ENCODE measurements at regions not wholly inside any gene's neighbourhood (a gene's known extent, or its start where the extent isn't known, plus 50 kb on each side); places are given as distances from the start of the nearest gene placed in this dataset.

DNA sequence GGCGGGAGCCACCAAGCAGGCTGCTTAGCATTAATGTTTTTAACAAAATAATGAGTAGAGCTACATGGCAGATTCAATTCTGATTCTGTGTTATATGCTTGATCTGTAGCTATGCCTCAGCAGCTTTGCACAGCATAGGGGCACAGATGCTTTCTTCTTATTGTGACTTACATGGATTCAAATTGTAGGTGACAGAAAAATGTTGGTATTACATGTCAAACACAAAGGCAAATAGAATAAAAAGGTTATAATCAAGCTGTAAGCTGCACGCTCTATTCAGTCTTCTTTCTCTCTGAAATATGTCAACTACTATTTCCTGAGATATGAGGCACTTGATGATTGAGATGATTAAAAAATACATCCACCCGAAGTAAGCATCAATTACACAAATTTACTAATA is 1573.8 kb downstream of the FAM181B start:
- H3K4me3 Mint-ChIP-seq, result no peak overlapping the region

DNA sequence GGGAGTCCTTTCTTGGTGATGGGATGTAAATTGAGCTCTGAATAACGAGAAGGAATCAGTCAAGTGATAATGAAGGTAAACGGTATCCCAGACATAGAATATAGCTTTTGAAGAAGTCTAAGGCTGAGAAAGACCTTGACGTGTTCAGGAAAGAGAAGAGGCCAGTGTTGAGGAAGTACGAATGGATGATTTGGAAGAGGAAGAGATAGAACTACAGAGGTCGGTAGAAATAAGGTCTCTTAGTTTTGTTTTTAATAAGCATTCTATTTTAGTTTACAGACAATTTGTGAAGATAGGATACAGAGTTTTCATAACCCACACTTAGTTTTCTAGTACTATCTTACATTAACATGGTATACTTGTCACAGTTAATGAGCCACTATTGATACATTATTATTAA is 1598.1 kb downstream of the FAM181B start:
- DNase-seq, result no peak
- H3K9me3 Mint-ChIP-seq, result no peaks in the 10 kb centered on the region
- no peaks in the 10 kb centered on the region for H3K27me3 Mint-ChIP-seq (ENCODE audit: low read depth)
- no peaks in the 10 kb centered on the region for H3K4me1 Mint-ChIP-seq (ENCODE audit: low read depth)
- no peak overlapping the region for H3K4me3 Mint-ChIP-seq
- ATAC-seq, result no peak
- H3K36me3 Mint-ChIP-seq (ENCODE audit: insufficient read depth), result no peaks in the 10 kb centered on the region

More for the DNA sequence above, 1573.8 kb downstream of the FAM181B start:
- no peaks in the 10 kb centered on the region for H3K4me1 Mint-ChIP-seq (ENCODE audit: low read depth)
- no peaks in the 10 kb centered on the region for H3K27me3 Mint-ChIP-seq (ENCODE audit: low read depth)
- ATAC-seq (no peak), DNase-seq (no peak)
- H3K9me3 Mint-ChIP-seq, result peaks cover 4% of the 10 kb centered on the region
- no peaks in the 10 kb centered on the region for H3K36me3 Mint-ChIP-seq (ENCODE audit: insufficient read depth)

DNA sequence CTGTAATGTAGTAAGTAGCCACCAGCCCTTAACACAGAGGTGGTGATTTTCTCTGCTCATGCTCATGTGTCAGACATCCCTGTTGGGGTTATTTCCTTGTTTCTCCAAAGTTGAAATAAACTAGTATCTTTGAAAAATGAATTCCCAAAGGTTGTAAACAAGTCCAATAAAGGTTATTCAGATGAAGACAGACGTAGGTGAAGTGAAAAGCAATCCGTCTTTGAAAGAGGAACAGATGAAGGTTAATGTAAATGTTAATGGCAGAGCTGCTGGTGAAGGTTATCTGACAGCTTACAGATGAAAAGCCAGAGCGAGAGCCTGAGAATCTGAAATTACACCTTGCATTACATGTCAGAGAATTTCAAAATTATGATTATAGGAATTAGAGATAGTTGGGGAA is 1604.0 kb downstream of the FAM181B start:
- H3K4me1 Mint-ChIP-seq (ENCODE audit: low read depth), result no peaks in the 10 kb centered on the region
- no peak for ATAC-seq
- H3K27me3 Mint-ChIP-seq (ENCODE audit: low read depth), result no peaks in the 10 kb centered on the region
- DNase-seq, result no peak
- H3K4me3 Mint-ChIP-seq, result no peak overlapping the region
- H3K36me3 Mint-ChIP-seq (ENCODE audit: insufficient read depth), result no peaks in the 10 kb centered on the region
- H3K9me3 Mint-ChIP-seq, result no peaks in the 10 kb centered on the region

DNA sequence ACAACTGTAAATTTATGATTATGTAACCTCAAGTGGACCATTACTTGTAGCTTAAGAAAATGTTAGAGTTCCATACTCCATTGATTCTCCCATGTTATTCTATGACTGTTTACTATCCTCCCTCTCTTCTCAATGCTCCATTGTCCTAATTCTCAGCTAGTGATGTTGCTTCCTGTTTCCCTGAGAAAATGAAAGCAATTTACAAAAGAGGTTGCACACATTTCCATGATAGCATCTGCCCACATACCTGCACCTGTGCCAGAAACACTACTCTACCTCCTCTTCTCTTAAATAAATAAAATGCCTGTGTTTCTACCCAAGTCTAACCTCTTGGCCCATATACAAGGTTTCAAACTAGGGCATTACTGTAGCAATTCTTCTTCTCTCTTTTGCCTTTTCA is 1620.9 kb downstream of the FAM181B start:
- H3K36me3 Mint-ChIP-seq (ENCODE audit: insufficient read depth), result no peaks in the 10 kb centered on the region
- DNase-seq (no peak), ATAC-seq (no peak)
- H3K4me1 Mint-ChIP-seq (ENCODE audit: low read depth), result no peaks in the 10 kb centered on the region
- H3K4me3 Mint-ChIP-seq, result no peak overlapping the region
- H3K9me3 Mint-ChIP-seq, result peaks cover 3% of the 10 kb centered on the region
- H3K27me3 Mint-ChIP-seq (ENCODE audit: low read depth), result no peaks in the 10 kb centered on the region

DNA sequence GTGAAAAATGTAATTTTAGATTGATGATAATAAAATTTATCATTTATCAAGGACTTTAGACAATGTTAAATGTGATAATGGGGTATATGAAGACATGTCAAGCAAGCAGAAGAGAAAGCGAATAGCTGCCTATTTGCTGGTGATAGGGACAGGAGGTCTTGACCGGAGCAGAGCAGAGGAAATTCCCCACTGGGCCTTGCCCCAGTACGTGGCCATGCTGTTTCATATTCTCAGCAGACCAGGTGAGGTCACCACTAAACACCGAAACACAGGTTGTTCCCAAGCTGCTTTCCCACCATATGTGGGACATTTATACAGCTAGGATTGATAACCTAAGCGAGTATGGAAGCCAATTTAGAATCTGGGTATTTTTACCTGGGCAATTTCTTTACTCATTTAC is 1629.6 kb downstream of the FAM181B start:
- ATAC-seq (no peak), DNase-seq (no peak)
- no peak overlapping the region for H3K4me3 Mint-ChIP-seq
- H3K36me3 Mint-ChIP-seq (ENCODE audit: insufficient read depth), result no peaks in the 10 kb centered on the region
- no peaks in the 10 kb centered on the region for H3K27me3 Mint-ChIP-seq (ENCODE audit: low read depth)
- no peaks in the 10 kb centered on the region for H3K9me3 Mint-ChIP-seq
- no peaks in the 10 kb centered on the region for H3K4me1 Mint-ChIP-seq (ENCODE audit: low read depth)

DNA sequence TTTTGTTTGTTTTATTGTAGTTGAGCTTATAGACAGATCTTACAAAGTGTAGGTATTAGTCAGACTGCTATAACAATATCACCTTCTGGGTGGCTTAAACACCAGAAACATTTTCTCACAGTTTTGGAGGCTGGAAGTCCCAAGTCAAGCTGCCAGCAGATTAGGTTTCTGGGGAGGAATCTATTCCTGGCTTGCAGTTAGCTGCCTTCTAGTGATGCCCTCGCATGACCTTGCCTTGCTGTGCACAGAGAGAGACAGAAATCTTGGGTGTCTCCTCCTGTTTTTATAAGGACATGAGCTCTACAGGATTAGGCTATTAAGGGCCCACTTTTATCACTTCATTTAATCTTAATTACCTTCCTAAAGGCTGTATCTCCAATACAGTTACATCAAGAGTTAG is 1635.2 kb downstream of the FAM181B start:
- Mint-ChIP-seq H3K4me1 (ENCODE audit: low read depth) (no peaks in the 10 kb centered on the region), H3K27me3 (ENCODE audit: low read depth) (no peaks in the 10 kb centered on the region), H3K4me3 (no peak overlapping the region), H3K36me3 (ENCODE audit: insufficient read depth) (no peaks in the 10 kb centered on the region), H3K9me3 (peaks cover under 1% of the 10 kb centered on the region)
- no peak for DNase-seq
- ATAC-seq, result no peak

DNA sequence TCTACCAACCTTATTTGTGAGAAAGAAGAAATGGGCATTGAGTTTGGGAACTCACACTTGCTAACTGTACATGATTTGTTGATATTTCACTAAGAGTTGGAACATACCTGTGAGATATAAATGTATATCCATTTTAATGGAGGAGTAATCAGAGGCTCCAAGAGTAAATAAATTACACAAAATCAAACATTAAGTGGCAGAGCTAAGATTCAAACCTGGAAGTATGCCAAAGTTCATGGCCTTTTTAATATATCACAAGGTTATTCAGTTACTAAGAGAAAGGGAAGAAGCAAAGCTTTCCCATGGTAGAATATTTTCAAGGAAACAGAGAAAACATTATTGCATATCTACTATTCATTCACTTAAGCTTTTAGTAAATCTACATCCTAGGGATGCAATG is 1641.1 kb downstream of the FAM181B start:
- Mint-ChIP-seq H3K4me1 (ENCODE audit: low read depth) (no peaks in the 10 kb centered on the region), H3K9me3 (peaks cover 11% of the 10 kb centered on the region), H3K27me3 (ENCODE audit: low read depth) (no peaks in the 10 kb centered on the region), H3K4me3 (no peak overlapping the region), H3K36me3 (ENCODE audit: insufficient read depth) (no peaks in the 10 kb centered on the region)
- ATAC-seq (no peak), DNase-seq (no peak)

DNA sequence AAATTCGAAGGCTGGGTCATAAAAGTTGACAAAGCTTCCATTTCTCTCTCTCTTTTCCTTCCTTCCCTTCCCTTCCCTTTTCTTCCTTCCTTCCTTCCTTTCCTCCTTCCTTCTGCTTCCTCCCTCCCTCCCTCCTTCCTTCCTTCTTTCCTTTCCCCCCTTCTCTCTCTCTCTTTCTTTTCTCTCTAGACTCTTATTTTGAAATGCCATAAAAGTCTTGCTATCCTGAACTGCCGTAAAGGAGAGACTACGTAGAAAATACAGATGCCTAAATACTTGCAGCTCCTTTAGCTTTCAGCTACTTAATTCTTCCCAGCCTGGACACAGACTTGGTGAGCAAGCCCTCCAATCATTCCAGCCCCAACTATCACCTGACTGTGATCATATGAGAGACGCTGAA is 1644.4 kb downstream of the FAM181B start:
- DNase-seq, result no peak
- ATAC-seq, result no peak
- H3K4me1 Mint-ChIP-seq (ENCODE audit: low read depth), result no peaks in the 10 kb centered on the region
- no peaks in the 10 kb centered on the region for H3K27me3 Mint-ChIP-seq (ENCODE audit: low read depth)
- H3K4me3 Mint-ChIP-seq, result no peak overlapping the region
- peaks cover 11% of the 10 kb centered on the region for H3K9me3 Mint-ChIP-seq
- H3K36me3 Mint-ChIP-seq (ENCODE audit: insufficient read depth), result no peaks in the 10 kb centered on the region

DNA sequence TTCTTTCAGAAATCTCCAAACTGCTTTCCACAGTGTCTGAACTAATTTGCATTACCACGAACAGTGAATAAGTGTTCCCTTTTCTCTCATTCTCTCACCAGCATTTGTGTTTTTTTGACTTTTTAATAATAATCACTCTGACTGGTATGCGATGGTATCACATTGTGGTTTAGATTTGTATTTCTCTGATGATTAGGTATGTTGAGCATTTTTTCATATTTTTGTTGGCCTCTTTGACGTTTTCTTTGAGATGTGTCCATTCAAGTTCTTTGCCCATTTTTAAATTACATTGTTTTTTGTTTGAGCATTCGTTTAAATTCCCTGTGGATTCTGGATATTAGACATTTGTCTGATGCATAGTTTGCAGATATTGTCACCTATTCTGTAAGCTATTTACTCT is 1639.6 kb upstream of the TENM4 start:
- Mint-ChIP-seq H3K27me3 (ENCODE audit: low read depth) (no peaks in the 10 kb centered on the region), H3K9me3 (peaks cover 24% of the 10 kb centered on the region), H3K36me3 (ENCODE audit: insufficient read depth) (no peaks in the 10 kb centered on the region), H3K4me3 (no peak overlapping the region), H3K4me1 (ENCODE audit: low read depth) (no peaks in the 10 kb centered on the region)
- no peak for DNase-seq
- ATAC-seq, result no peak

DNA sequence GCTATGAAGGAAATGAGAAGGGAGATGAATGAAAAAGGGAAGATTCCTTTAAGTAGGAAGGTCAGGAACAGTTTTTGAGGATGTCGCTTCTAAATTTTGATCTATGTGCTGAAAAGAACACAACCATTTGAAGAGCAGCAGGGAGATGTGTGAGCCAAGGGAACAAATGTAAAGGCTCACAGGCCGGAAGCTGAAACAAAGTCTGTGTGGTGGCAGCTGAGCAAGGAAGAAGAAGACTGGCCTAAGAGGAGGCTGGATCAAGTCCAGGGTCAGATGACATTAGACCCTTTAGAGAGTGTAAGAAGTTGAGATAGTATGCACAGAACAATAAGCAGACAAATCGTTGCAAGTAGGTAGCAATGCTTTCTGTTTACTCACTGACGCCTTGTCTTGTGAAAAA is 1631.4 kb upstream of the TENM4 start:
- Mint-ChIP-seq H3K4me1 (ENCODE audit: low read depth) (no peaks in the 10 kb centered on the region), H3K36me3 (ENCODE audit: insufficient read depth) (no peaks in the 10 kb centered on the region), H3K9me3 (peaks cover 8% of the 10 kb centered on the region), H3K27me3 (ENCODE audit: low read depth) (no peaks in the 10 kb centered on the region), H3K4me3 (no peak overlapping the region)
- no peak for ATAC-seq
- DNase-seq, result no peak

DNA sequence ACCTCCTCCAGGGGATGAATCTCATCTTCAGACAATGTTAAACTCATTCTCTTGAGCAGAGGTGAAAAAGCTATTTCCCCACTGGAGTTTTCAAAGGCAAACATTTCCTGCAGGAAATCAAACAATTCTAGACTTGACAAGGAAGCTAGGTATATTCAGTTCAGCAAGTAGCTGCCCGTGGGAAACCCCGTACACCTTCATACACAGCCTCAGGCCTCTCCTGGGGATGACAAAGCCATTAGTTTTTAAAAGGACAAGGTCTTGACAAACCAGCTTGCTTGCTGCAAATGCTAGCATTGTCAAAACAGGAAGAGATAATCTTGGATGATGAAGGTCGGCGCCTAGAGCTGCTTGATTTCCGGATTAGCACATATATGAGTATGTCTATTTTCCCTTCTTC is 1630.8 kb upstream of the TENM4 start:
- DNase-seq (no peak), ATAC-seq (no peak)
- H3K27me3 Mint-ChIP-seq (ENCODE audit: low read depth), result no peaks in the 10 kb centered on the region
- H3K4me3 Mint-ChIP-seq, result no peak overlapping the region
- no peaks in the 10 kb centered on the region for H3K4me1 Mint-ChIP-seq (ENCODE audit: low read depth)
- H3K36me3 Mint-ChIP-seq (ENCODE audit: insufficient read depth), result no peaks in the 10 kb centered on the region
- H3K9me3 Mint-ChIP-seq, result peaks cover 8% of the 10 kb centered on the region

DNA sequence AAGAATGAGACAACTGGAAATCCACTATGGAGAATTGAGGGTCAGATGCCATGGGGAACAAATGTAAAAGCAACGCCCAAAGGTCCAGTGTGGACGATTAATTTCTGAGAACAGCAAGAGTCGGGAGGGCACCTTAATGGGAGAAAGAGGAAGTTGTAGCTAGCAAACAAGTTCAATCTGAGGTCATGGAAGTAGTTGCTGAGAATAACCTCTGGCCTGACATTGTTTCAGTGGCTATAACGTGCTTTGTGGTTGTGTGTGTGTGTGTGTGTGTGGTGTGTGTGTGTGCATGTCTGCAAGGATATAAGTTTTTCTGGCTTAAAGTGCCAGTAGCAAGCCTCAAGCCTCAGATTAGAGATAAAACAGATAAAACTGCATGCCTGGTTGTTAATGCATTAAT is 1630.1 kb upstream of the TENM4 start:
- Mint-ChIP-seq H3K4me1 (ENCODE audit: low read depth) (no peaks in the 10 kb centered on the region), H3K27me3 (ENCODE audit: low read depth) (no peaks in the 10 kb centered on the region), H3K4me3 (no peak overlapping the region), H3K36me3 (ENCODE audit: insufficient read depth) (no peaks in the 10 kb centered on the region), H3K9me3 (peaks cover 5% of the 10 kb centered on the region)
- DNase-seq (no peak), ATAC-seq (no peak)

DNA sequence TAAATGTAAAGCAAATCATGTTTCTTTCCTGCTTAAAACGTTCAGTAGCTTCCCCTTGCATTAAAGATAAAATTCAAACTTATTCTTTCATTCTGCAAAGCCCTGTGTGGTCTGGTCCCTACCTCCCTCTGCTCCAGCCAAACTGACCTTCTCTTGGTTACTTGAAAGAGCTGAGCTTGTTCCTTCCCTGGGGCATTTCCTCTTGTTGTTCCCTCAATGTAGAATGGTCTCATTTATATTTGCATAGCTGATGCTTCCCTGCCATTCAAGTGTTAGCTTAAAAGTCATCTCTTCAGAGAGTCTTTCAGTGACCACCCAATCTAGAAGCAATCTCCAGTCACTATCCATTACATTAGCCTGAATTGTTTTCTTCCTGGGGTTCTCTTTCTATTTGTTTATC is 1618.5 kb upstream of the TENM4 start:
- Mint-ChIP-seq H3K4me3 (no peak overlapping the region), H3K9me3 (peaks cover 17% of the 10 kb centered on the region), H3K4me1 (ENCODE audit: low read depth) (no peaks in the 10 kb centered on the region), H3K36me3 (ENCODE audit: insufficient read depth) (no peaks in the 10 kb centered on the region), H3K27me3 (ENCODE audit: low read depth) (no peaks in the 10 kb centered on the region)
- ATAC-seq, result no peak
- no peak for DNase-seq

DNA sequence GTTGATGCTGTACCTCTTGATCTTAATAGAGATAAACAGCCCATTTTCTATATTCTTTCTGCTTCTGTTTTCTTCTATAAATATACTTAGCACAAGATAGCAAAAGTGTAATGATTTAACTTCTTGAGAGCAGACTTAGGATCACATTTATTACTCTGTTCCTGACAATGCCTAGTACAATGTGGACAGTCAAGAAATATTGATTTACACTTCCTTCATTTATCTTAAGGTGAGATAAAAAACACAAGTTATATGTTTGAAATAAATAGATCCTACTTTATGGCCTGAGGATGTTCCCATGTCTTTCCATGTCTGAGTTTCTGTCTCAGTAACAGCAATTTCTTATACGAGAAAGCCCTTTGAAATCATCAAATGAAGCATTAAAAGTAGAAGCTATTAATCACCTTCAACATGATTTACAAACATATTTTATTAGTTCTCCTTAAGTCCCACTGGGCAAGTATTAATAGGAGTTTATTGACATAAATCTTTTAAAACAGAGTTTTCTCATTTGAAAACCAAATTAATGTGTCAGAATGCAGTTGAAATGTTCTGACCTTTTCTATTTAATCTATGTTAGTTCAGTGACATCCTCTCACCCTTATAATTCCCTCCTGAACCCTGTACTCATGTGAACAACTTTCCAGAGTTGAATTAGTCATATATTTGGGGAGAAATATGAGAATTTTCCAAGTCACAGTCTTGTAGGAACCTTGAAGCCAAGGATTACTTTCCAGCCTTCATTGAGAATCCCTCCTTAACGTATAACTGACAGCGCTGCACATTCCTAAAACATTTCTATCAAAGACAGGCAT is 1611.7 kb upstream of the TENM4 start:
- H3K9me3 Mint-ChIP-seq, result peaks cover 10% of the 10 kb centered on the region
- no peak for ATAC-seq
- no peak overlapping the region for H3K4me3 Mint-ChIP-seq
- no peaks in the 10 kb centered on the region for H3K4me1 Mint-ChIP-seq (ENCODE audit: low read depth)
- no peaks in the 10 kb centered on the region for H3K36me3 Mint-ChIP-seq (ENCODE audit: insufficient read depth)
- no peak for DNase-seq
- no peaks in the 10 kb centered on the region for H3K27me3 Mint-ChIP-seq (ENCODE audit: low read depth)

DNA sequence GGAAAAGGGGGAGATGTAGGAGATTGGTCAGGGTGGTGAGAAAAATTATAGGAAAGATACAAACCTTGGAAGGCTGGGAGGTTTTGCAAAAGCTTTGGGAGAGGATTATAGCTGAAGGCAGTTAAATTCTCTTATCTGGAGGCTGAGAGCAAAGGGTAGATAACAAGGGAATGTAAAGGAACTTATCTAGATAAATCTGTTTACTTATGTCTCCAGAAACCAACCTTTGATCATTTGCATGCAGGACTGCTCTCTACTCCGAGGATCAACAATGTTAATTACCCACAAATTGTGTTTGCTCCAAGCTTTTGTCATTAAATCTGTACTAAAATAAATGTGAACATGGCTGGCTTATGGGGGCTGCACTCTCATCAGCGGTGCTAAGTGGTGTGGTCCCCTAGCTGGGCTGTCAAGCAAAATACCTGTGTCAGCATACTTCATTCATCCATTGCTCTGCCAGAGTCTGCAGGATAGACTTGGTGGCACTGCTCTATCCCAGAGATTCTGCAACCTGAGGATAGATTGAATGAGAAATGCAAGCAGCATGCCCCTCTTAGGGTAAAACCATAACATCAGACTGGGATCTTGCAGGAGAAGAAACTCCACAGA is 1599.2 kb upstream of the TENM4 start:
- Mint-ChIP-seq H3K4me3 (no peak overlapping the region), H3K36me3 (ENCODE audit: insufficient read depth) (no peaks in the 10 kb centered on the region), H3K4me1 (ENCODE audit: low read depth) (no peaks in the 10 kb centered on the region), H3K9me3 (peaks cover 21% of the 10 kb centered on the region), H3K27me3 (ENCODE audit: low read depth) (no peaks in the 10 kb centered on the region)
- DNase-seq (no peak), ATAC-seq (no peak)

Measured in activated T-cell treated with anti-CD3 and anti-CD28 coated beads, Interleukin-2, amount 50 U/mL, for 4 hours (primary cell).